DMS53 (cell line): ENCODE measurements at regions not wholly inside any gene's neighbourhood (a gene's known extent, or its start where the extent isn't known, plus 50 kb on each side); places are given as distances from the start of the nearest gene placed in this dataset.
A peak's percentile ranks its signal among the peaks of the same experiment; 100 is the strongest.
"Not testable (repeated sequence)": the region's sequence is repeated elsewhere in the genome, so short reads cannot be mapped to it uniquely, and the experiment has no call there.

ENCODE experiments used
- DNase-seq: peaks from one replicate; lab custom pipeline; 2025; lab: John Stamatoyannopoulos, UW

- DNase-seq = not testable (repeated sequence)
Measured at GRCh38 chr5:50588471-50588870, 78.0 kb upstream of the PARP8 start.

- DNase-seq = not testable (repeated sequence)
Measured at GRCh38 chr5:50590444-50591189, 75.8 kb upstream of the PARP8 start.

GRCh38 chr5:50591338-50591737 lies 75.1 kb upstream of the PARP8 start:
- not testable (repeated sequence) for DNase-seq

- no peak for DNase-seq
Measured at GRCh38 chr5:50593681-50594080, 72.8 kb upstream of the PARP8 start.

- DNase-seq = no peak
Measured at GRCh38 chr5:50595199-50595598, 71.2 kb upstream of the PARP8 start.

GRCh38 chr5:50601576-50601975 lies 64.9 kb upstream of the PARP8 start:
- peak; percentile 86 for DNase-seq

GRCh38 chr5:50606179-50606578 lies 60.3 kb upstream of the PARP8 start:
- DNase-seq = peak; percentile 21

GRCh38 chr5:50607456-50607855 lies 59.0 kb upstream of the PARP8 start:
- DNase-seq = not testable (repeated sequence)

GRCh38 chr5:50607953-50608705 lies 58.3 kb upstream of the PARP8 start:
- DNase-seq = not testable (repeated sequence)

GRCh38 chr5:50613057-50613456 lies 53.4 kb upstream of the PARP8 start:
- not testable (repeated sequence) for DNase-seq
